Liver (tissue), 3 donors: ENCODE measurements at regions not wholly inside any gene's neighbourhood (a gene's known extent, or its start where the extent isn't known, plus 50 kb on each side); places are given as distances from the start of the nearest gene placed in this dataset.

Source experiments
- EGR1 ChIP-seq, 2 donors: IDR thresholded peaks; 2 replicates each; pipeline ENCODE4 v1.6.1; 2016 to 2018; ENCODE audit warnings: antibody characterized with exemption in 2 of 2, low read depth in 2 of 2
- FOXA1 ChIP-seq: IDR thresholded peaks from 2 replicates; pipeline ENCODE4 v1.6.1; 2016; ENCODE audit warnings: antibody characterized with exemption
- JUND ChIP-seq, 2 donors: IDR thresholded peaks; 2 replicates each; pipeline ENCODE4 v1.6.1; 2016; ENCODE audit warnings: antibody characterized with exemption in 2 of 2
- NR2F2 ChIP-seq: IDR thresholded peaks from 2 replicates; pipeline ENCODE4 v1.6.1; 2016; ENCODE audit warnings: antibody characterized with exemption
- RAD21 ChIP-seq, 2 donors: IDR thresholded peaks; 2 replicates each; pipeline ENCODE4 v1.6.1; 2016; ENCODE audit warnings: antibody characterized with exemption in 2 of 2, mild to moderate bottlenecking in 2 of 2
- RXRA ChIP-seq, 2 donors: IDR thresholded peaks; 2 replicates each; pipeline ENCODE4 v1.6.1; 2017 to 2018; ENCODE audit warnings: antibody characterized with exemption in 2 of 2, mild to moderate bottlenecking in 1 of 2
- SP1 ChIP-seq: IDR thresholded peaks from 2 replicates; pipeline ENCODE4 v1.6.1; 2018; ENCODE audit warnings: antibody characterized with exemption, mild to moderate bottlenecking
- TAF1 ChIP-seq: conservative IDR thresholded peaks from 2 replicates; pipeline ENCODE4 v1.6.1; 2016; ENCODE audit warnings: antibody characterized with exemption, mild to moderate bottlenecking
- YY1 ChIP-seq: IDR thresholded peaks from 2 replicates; pipeline ENCODE4 v1.6.1; 2016; ENCODE audit warnings: antibody characterized with exemption, mild to moderate bottlenecking
- TF ChIP-seq, protein P1 (sequence below): fragments of 150-350 bp; IDR thresholded peaks from 2 replicates; pipeline ENCODE4 v1.5.1; 2017; ENCODE audit warnings: improper control_type of control experiment, low read depth, low read length; ENCODE audit not compliant: missing input control
- TF ChIP-seq, protein P2 (sequence below): IDR thresholded peaks from 2 replicates; pipeline ENCODE4 v1.6.1; 2016; ENCODE audit warnings: antibody characterized with exemption, mild to moderate bottlenecking
- TF ChIP-seq, protein P3 (sequence below): IDR thresholded peaks from 2 replicates; pipeline ENCODE4 v1.6.1; 2016; ENCODE audit warnings: antibody characterized with exemption
- TF ChIP-seq, protein P4 (sequence below): IDR thresholded peaks from 2 replicates; pipeline ENCODE4 v1.6.1; 2016; ENCODE audit warnings: antibody characterized with exemption
- TF ChIP-seq, protein P5 (sequence below): IDR thresholded peaks from 2 replicates; pipeline ENCODE4 v1.6.1; 2016; ENCODE audit warnings: antibody characterized with exemption
- donor health status: healthy.
- donor health status: healthy.

DNA sequence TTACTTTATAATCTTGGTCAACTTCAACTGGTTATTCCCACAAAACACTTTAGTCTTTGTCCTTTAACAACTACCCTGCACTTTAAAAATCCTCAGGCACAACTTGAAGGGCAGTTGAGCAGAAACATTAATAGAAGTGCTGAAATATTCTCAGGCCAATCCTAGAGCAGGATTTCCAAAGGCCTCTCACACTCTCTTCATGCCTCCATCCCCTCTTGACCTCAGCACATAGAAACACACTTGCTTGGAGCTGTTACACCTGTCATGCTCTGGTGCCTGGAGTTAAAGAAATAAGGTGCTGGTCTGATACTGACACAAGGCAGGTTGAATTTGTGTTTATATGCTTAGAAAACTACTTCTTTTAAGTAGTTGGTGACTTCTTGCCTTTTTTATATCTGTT is 618.8 kb upstream of the POU3F2 start:
- TF ChIP-seq, protein P1, sequence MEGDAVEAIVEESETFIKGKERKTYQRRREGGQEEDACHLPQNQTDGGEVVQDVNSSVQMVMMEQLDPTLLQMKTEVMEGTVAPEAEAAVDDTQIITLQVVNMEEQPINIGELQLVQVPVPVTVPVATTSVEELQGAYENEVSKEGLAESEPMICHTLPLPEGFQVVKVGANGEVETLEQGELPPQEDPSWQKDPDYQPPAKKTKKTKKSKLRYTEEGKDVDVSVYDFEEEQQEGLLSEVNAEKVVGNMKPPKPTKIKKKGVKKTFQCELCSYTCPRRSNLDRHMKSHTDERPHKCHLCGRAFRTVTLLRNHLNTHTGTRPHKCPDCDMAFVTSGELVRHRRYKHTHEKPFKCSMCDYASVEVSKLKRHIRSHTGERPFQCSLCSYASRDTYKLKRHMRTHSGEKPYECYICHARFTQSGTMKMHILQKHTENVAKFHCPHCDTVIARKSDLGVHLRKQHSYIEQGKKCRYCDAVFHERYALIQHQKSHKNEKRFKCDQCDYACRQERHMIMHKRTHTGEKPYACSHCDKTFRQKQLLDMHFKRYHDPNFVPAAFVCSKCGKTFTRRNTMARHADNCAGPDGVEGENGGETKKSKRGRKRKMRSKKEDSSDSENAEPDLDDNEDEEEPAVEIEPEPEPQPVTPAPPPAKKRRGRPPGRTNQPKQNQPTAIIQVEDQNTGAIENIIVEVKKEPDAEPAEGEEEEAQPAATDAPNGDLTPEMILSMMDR = no peak
- TF ChIP-seq, protein P2, sequence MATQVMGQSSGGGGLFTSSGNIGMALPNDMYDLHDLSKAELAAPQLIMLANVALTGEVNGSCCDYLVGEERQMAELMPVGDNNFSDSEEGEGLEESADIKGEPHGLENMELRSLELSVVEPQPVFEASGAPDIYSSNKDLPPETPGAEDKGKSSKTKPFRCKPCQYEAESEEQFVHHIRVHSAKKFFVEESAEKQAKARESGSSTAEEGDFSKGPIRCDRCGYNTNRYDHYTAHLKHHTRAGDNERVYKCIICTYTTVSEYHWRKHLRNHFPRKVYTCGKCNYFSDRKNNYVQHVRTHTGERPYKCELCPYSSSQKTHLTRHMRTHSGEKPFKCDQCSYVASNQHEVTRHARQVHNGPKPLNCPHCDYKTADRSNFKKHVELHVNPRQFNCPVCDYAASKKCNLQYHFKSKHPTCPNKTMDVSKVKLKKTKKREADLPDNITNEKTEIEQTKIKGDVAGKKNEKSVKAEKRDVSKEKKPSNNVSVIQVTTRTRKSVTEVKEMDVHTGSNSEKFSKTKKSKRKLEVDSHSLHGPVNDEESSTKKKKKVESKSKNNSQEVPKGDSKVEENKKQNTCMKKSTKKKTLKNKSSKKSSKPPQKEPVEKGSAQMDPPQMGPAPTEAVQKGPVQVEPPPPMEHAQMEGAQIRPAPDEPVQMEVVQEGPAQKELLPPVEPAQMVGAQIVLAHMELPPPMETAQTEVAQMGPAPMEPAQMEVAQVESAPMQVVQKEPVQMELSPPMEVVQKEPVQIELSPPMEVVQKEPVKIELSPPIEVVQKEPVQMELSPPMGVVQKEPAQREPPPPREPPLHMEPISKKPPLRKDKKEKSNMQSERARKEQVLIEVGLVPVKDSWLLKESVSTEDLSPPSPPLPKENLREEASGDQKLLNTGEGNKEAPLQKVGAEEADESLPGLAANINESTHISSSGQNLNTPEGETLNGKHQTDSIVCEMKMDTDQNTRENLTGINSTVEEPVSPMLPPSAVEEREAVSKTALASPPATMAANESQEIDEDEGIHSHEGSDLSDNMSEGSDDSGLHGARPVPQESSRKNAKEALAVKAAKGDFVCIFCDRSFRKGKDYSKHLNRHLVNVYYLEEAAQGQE = no peak
- TF ChIP-seq, protein P3, sequence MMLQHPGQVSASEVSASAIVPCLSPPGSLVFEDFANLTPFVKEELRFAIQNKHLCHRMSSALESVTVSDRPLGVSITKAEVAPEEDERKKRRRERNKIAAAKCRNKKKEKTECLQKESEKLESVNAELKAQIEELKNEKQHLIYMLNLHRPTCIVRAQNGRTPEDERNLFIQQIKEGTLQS = no peak
- TF ChIP-seq JUND (IDR thresholded peaks at IDR 0.05) (no peak), EGR1 (IDR thresholded peaks at IDR 0.05; ENCODE audit: low read depth in 2 of 2) (no peak), YY1 (no peak), RAD21 (IDR thresholded peaks at IDR 0.05) (no peak), TAF1 (no peak), RXRA (IDR thresholded peaks at IDR 0.05) (no peak), SP1 (no peak), NR2F2 (no peak), FOXA1 (no peak)
- TF ChIP-seq, protein P4, sequence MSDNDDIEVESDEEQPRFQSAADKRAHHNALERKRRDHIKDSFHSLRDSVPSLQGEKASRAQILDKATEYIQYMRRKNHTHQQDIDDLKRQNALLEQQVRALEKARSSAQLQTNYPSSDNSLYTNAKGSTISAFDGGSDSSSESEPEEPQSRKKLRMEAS = no peak
- TF ChIP-seq, protein P5, sequence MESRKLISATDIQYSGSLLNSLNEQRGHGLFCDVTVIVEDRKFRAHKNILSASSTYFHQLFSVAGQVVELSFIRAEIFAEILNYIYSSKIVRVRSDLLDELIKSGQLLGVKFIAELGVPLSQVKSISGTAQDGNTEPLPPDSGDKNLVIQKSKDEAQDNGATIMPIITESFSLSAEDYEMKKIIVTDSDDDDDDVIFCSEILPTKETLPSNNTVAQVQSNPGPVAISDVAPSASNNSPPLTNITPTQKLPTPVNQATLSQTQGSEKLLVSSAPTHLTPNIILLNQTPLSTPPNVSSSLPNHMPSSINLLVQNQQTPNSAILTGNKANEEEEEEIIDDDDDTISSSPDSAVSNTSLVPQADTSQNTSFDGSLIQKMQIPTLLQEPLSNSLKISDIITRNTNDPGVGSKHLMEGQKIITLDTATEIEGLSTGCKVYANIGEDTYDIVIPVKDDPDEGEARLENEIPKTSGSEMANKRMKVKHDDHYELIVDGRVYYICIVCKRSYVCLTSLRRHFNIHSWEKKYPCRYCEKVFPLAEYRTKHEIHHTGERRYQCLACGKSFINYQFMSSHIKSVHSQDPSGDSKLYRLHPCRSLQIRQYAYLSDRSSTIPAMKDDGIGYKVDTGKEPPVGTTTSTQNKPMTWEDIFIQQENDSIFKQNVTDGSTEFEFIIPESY = no peak
